ENCODE measurements at regions not wholly inside any gene's neighbourhood (a gene's known extent, or its start where the extent isn't known, plus 50 kb on each side); places are given as distances from the start of the nearest gene placed in this dataset.

GRCh38 chr3:152943645-152944044 lies 108.7 kb downstream of the P2RY1 start:
- no peaks in the 10 kb centered on the region for H3K36me3 ChIP-seq (ENCODE audit: control insufficient read depth, insufficient read depth, low read length)
- DNase-seq (ENCODE audit: low read depth in 4 of 6, low spot score in 6 of 6), result no peak
- H3K4me3 ChIP-seq (ENCODE audit: low read depth, low read length), result no peak overlapping the region
- no peak overlapping the region for H3K27ac ChIP-seq (ENCODE audit: low read depth, low read length)
- no peaks in the 10 kb centered on the region for H3K4me1 ChIP-seq (ENCODE audit: control insufficient read depth, insufficient read depth, low read length)
- H3K27me3 ChIP-seq (ENCODE audit: control insufficient read depth, insufficient read depth, low read length), result no peaks in the 10 kb centered on the region
- 86% methylated on average over 3 of the region's 3 CpGs for WGBS (ENCODE audit: insufficient coverage)
- no peaks in the 10 kb centered on the region for H3K9me3 ChIP-seq (ENCODE audit: control insufficient read depth, insufficient read depth, low read length)

- Histone ChIP-seq H3K4me3 (ENCODE audit: low read depth, low read length) (no peak overlapping the region), H3K36me3 (ENCODE audit: control insufficient read depth, insufficient read depth, low read length) (no peaks in the 10 kb centered on the region), H3K27ac (ENCODE audit: low read depth, low read length) (no peak overlapping the region), H3K4me1 (ENCODE audit: control insufficient read depth, insufficient read depth, low read length) (no peaks in the 10 kb centered on the region), H3K27me3 (ENCODE audit: control insufficient read depth, insufficient read depth, low read length) (no peaks in the 10 kb centered on the region), H3K9me3 (ENCODE audit: control insufficient read depth, insufficient read depth, low read length) (no peaks in the 10 kb centered on the region)
- no peak for DNase-seq (ENCODE audit: low read depth in 4 of 6, low spot score in 6 of 6)
- WGBS (ENCODE audit: insufficient coverage), result no CpG with 5 or more reads among the region's 1 CpG
Observed at GRCh38 chr3:152944671-152945070, 109.7 kb downstream of the P2RY1 start.

DNA sequence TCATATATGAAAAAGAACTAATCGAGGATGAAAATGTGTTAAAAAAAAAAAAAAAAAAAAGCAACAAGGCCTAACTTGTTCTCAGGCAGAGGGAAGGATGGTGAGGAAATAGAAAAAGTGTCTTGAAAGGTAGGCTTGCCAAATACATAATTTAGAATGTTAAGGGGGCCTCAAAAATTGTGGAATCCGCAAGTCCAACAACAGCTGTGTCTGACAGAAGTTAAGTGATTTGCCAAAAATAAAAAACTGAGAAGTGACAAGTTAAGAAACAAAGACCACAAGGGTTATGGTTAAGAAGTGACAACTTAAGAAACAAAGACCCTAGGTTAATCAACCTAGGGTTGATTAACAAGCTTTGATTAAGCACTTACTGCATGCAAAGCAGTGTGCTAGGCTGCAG lies 110.6 kb downstream of the P2RY1 start:
- no peaks in the 10 kb centered on the region for H3K4me1 ChIP-seq (ENCODE audit: control insufficient read depth, insufficient read depth, low read length)
- 100% methylated on average over 1 of the region's 2 CpGs for WGBS (ENCODE audit: insufficient coverage)
- H3K9me3 ChIP-seq (ENCODE audit: control insufficient read depth, insufficient read depth, low read length), result no peaks in the 10 kb centered on the region
- H3K27ac ChIP-seq (ENCODE audit: low read depth, low read length), result no peak overlapping the region
- H3K4me3 ChIP-seq (ENCODE audit: low read depth, low read length), result no peak overlapping the region
- H3K36me3 ChIP-seq (ENCODE audit: control insufficient read depth, insufficient read depth, low read length), result no peaks in the 10 kb centered on the region
- peak in 1 of 6 donors; percentile 65 for DNase-seq (ENCODE audit: low read depth in 4 of 6, low spot score in 6 of 6)
- H3K27me3 ChIP-seq (ENCODE audit: control insufficient read depth, insufficient read depth, low read length), result no peaks in the 10 kb centered on the region

DNA sequence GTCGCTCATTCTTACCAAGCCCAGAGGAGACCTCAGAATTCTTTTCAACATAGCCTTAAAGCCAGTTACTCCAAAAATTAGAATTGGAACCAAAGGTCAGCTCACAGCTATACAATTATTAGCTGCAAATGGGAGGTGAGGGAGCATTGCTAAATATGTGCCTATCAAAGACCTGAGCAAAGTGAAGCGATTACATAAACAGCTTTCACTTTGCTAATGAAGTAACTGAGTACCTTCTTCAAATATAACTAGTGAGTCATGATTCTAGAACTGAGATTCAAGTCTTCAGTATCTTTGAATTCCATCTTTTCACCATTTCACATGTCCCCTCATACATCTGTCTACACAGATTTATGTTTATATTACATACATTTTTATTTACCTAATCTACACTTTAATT lies 122.6 kb downstream of the P2RY1 start:
- Histone ChIP-seq H3K27me3 (ENCODE audit: control insufficient read depth, insufficient read depth, low read length) (no peaks in the 10 kb centered on the region), H3K27ac (ENCODE audit: low read depth, low read length) (no peak overlapping the region), H3K36me3 (ENCODE audit: control insufficient read depth, insufficient read depth, low read length) (no peaks in the 10 kb centered on the region), H3K4me1 (ENCODE audit: control insufficient read depth, insufficient read depth, low read length) (no peaks in the 10 kb centered on the region), H3K4me3 (ENCODE audit: low read depth, low read length) (no peak overlapping the region), H3K9me3 (ENCODE audit: control insufficient read depth, insufficient read depth, low read length) (no peaks in the 10 kb centered on the region)
- WGBS (ENCODE audit: insufficient coverage), result no CpG with 5 or more reads among the region's 2 CpGs
- no peak for DNase-seq (ENCODE audit: low read depth in 4 of 6, low spot score in 6 of 6)

- no peaks in the 10 kb centered on the region for H3K27me3 ChIP-seq (ENCODE audit: control insufficient read depth, insufficient read depth, low read length)
- WGBS (ENCODE audit: insufficient coverage), result no CpG with 5 or more reads among the region's 3 CpGs
- no peaks in the 10 kb centered on the region for H3K4me1 ChIP-seq (ENCODE audit: control insufficient read depth, insufficient read depth, low read length)
- no peaks in the 10 kb centered on the region for H3K9me3 ChIP-seq (ENCODE audit: control insufficient read depth, insufficient read depth, low read length)
- H3K4me3 ChIP-seq (ENCODE audit: low read depth, low read length), result no peak overlapping the region
- no peak overlapping the region for H3K27ac ChIP-seq (ENCODE audit: low read depth, low read length)
- DNase-seq (ENCODE audit: low read depth in 4 of 6, low spot score in 6 of 6), result no peak
- no peaks in the 10 kb centered on the region for H3K36me3 ChIP-seq (ENCODE audit: control insufficient read depth, insufficient read depth, low read length)
Observed at GRCh38 chr3:152959307-152959706, 124.4 kb downstream of the P2RY1 start.

- no peaks in the 10 kb centered on the region for H3K4me1 ChIP-seq (ENCODE audit: control insufficient read depth, insufficient read depth, low read length)
Observed at GRCh38 chr3:152960684-152961083, 125.8 kb downstream of the P2RY1 start.

DNA sequence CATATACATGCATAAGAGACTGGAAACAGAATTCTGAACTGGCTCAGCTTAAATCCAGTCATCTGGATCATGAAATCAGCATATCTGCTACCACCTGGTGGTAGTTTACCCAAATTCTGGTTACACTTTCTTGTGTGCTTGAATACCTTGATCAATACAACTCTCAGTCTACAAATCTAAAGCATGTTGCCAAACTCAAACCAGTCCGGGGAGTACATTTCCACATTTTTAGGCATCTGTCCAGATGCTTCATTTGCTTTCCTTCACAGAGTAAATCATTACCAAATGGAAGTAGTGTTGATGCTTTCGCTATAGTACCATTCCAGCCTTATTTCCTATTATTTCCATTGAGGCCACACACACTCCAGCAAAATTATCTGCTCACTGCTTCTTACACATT lies 126.4 kb downstream of the P2RY1 start:
- H3K27me3 ChIP-seq (ENCODE audit: control insufficient read depth, insufficient read depth, low read length), result no peaks in the 10 kb centered on the region
- WGBS (ENCODE audit: insufficient coverage), result 0% methylated on average over 1 of the region's 2 CpGs
- no peak overlapping the region for H3K4me3 ChIP-seq (ENCODE audit: low read depth, low read length)
- no peaks in the 10 kb centered on the region for H3K4me1 ChIP-seq (ENCODE audit: control insufficient read depth, insufficient read depth, low read length)
- H3K9me3 ChIP-seq (ENCODE audit: control insufficient read depth, insufficient read depth, low read length), result no peaks in the 10 kb centered on the region
- no peaks in the 10 kb centered on the region for H3K36me3 ChIP-seq (ENCODE audit: control insufficient read depth, insufficient read depth, low read length)
- H3K27ac ChIP-seq (ENCODE audit: low read depth, low read length), result no peak overlapping the region
- DNase-seq (ENCODE audit: low read depth in 4 of 6, low spot score in 6 of 6), result peak in 3 of 6 donors; percentile 19 to 71 (median 32)

More at GRCh38 chr3:152960684-152961083, 125.8 kb downstream of the P2RY1 start:
- Histone ChIP-seq H3K4me3 (ENCODE audit: low read depth, low read length) (no peak overlapping the region), H3K9me3 (ENCODE audit: control insufficient read depth, insufficient read depth, low read length) (no peaks in the 10 kb centered on the region), H3K36me3 (ENCODE audit: control insufficient read depth, insufficient read depth, low read length) (no peaks in the 10 kb centered on the region), H3K27ac (ENCODE audit: low read depth, low read length) (no peak overlapping the region), H3K27me3 (ENCODE audit: control insufficient read depth, insufficient read depth, low read length) (no peaks in the 10 kb centered on the region)
- WGBS (ENCODE audit: insufficient coverage), result no CpG with 5 or more reads among the region's 3 CpGs
- DNase-seq (ENCODE audit: low read depth in 4 of 6, low spot score in 6 of 6), result no peak

- no peaks in the 10 kb centered on the region for H3K27me3 ChIP-seq (ENCODE audit: control insufficient read depth, insufficient read depth, low read length)
- H3K27ac ChIP-seq (ENCODE audit: low read depth, low read length), result no peak overlapping the region
- H3K4me3 ChIP-seq (ENCODE audit: low read depth, low read length), result no peak overlapping the region
- H3K36me3 ChIP-seq (ENCODE audit: control insufficient read depth, insufficient read depth, low read length), result no peaks in the 10 kb centered on the region
- no peak for DNase-seq (ENCODE audit: low read depth in 4 of 6, low spot score in 6 of 6)
- no CpG with 5 or more reads among the region's 1 CpG for WGBS (ENCODE audit: insufficient coverage)
- no peaks in the 10 kb centered on the region for H3K4me1 ChIP-seq (ENCODE audit: control insufficient read depth, insufficient read depth, low read length)
- H3K9me3 ChIP-seq (ENCODE audit: control insufficient read depth, insufficient read depth, low read length), result peaks cover 3% of the 10 kb centered on the region
Observed at GRCh38 chr3:152964911-152965609, 130.1 kb downstream of the P2RY1 start.

- no peaks in the 10 kb centered on the region for H3K4me1 ChIP-seq (ENCODE audit: control insufficient read depth, insufficient read depth, low read length)
- DNase-seq (ENCODE audit: low read depth in 4 of 6, low spot score in 6 of 6), result no peak
- peaks cover 3% of the 10 kb centered on the region for H3K9me3 ChIP-seq (ENCODE audit: control insufficient read depth, insufficient read depth, low read length)
- no peaks in the 10 kb centered on the region for H3K36me3 ChIP-seq (ENCODE audit: control insufficient read depth, insufficient read depth, low read length)
- no peak overlapping the region for H3K4me3 ChIP-seq (ENCODE audit: low read depth, low read length)
- H3K27me3 ChIP-seq (ENCODE audit: control insufficient read depth, insufficient read depth, low read length), result no peaks in the 10 kb centered on the region
- 90% methylated on average over 3 of the region's 3 CpGs for WGBS (ENCODE audit: insufficient coverage)
- H3K27ac ChIP-seq (ENCODE audit: low read depth, low read length), result no peak overlapping the region
Observed at GRCh38 chr3:152968388-152969024, 133.6 kb downstream of the P2RY1 start.
